SH-SY5Y (cell line): ENCODE measurements at regions not wholly inside any gene's neighbourhood (a gene's known extent, or its start where the extent isn't known, plus 50 kb on each side); places are given as distances from the start of the nearest gene placed in this dataset.

Experiments
- GATA2 ChIP-seq: IDR thresholded peaks from 2 replicates; pipeline ENCODE4 v1.6.1; 2011; ENCODE audit warnings: mild to moderate bottlenecking, low read depth, low read length
- GATA3 ChIP-seq: IDR thresholded peaks from 2 replicates; pipeline ENCODE4 v1.6.1; 2011; ENCODE audit warnings: low read depth, mild to moderate bottlenecking, low read length, moderate library complexity

GRCh38 chr12:18979401-18980126 is 150.0 kb upstream of the PLEKHA5 start:
- TF ChIP-seq GATA3 = no peak
- TF ChIP-seq GATA2 = no peak
